HEK293 (cell line): ENCODE measurements at regions not wholly inside any gene's neighbourhood (a gene's known extent, or its start where the extent isn't known, plus 50 kb on each side); places are given as distances from the start of the nearest gene placed in this dataset.

Experiments
- CTCF ChIA-PET: fragments of 350-600 bp; formaldehyde crosslinking; extraction: SDS; loops from one replicate; lab custom pipeline; 2021; ENCODE audit warnings: antibody characterized with exemption; lab: Yijun Ruan, JAX
- POLR2A ChIA-PET: fragments of 300-600 bp; formaldehyde crosslinking; extraction: SDS; loops from one replicate; lab custom pipeline; 2020; ENCODE audit warnings: antibody characterized with exemption, inconsistent platforms; lab: Yijun Ruan, JAX
- H3K27ac ChIP-seq: fragments of 200-500 bp; sonication (Bioruptor generic); 2 replicates; pipeline ENCODE4 v1.5.1; 2014; ENCODE audit warnings: low read depth, low read length, control low read depth, inconsistent platforms; ENCODE audit errors: extremely low read depth
- H3K36me3 ChIP-seq, 2 experiments: fragments of 200-500 bp in 1 of 2; sonication (Bioruptor generic) in 1 of 2; 1 replicate in 1 of 2; 2 replicates in 1 of 2; pipeline ENCODE4 v1.5.1; 2014 to 2017; ENCODE audit warnings: inconsistent platforms in 2 of 2, low read length in 2 of 2; ENCODE audit not compliant: control insufficient read depth in 2 of 2, insufficient read depth in 1 of 2
- H3K4me1 ChIP-seq: fragments of 200-500 bp; sonication (Bioruptor generic); 2 replicates; pipeline ENCODE4 v1.5.1; 2014; ENCODE audit warnings: mild to moderate bottlenecking, low read length, inconsistent platforms; ENCODE audit not compliant: control insufficient read depth, insufficient read depth
- H3K4me3 ChIP-seq: 2 replicates; pipeline ENCODE4 v1.5.1; 2011; ENCODE audit warnings: low read depth, mild to moderate bottlenecking, control low read depth, low read length, moderate library complexity
- H3K9me3 ChIP-seq: fragments of 200-500 bp; sonication (Bioruptor generic); 2 replicates; pipeline ENCODE4 v1.5.1; 2014; ENCODE audit warnings: low read depth, low read length, inconsistent platforms; ENCODE audit not compliant: control insufficient read depth, insufficient read depth
- FEZF1 ChIP-seq: fragments of 450-650 bp; formaldehyde crosslinking; IDR thresholded peaks from 2 replicates; pipeline ENCODE4 v1.5.1; 2016; ENCODE audit warnings: missing biosample characterization, missing genetic modification characterization
- GFI1B ChIP-seq: fragments of 450-650 bp; formaldehyde crosslinking; IDR thresholded peaks from 2 replicates; pipeline ENCODE4 v1.5.1; 2016; ENCODE audit warnings: missing biosample characterization, missing genetic modification characterization
- ZNF169 ChIP-seq: fragments of 450-650 bp; formaldehyde crosslinking; IDR thresholded peaks from 2 replicates; pipeline ENCODE4 v1.5.1; 2016; ENCODE audit warnings: missing biosample characterization, missing genetic modification characterization
- ZNF202 ChIP-seq: fragments of 450-650 bp; formaldehyde crosslinking; IDR thresholded peaks from 2 replicates; pipeline ENCODE4 v1.5.1; 2016; ENCODE audit warnings: missing biosample characterization, missing genetic modification characterization, borderline replicate concordance
- ZNF223 ChIP-seq: fragments of 450-650 bp; formaldehyde crosslinking; IDR thresholded peaks from 2 replicates; pipeline ENCODE4 v1.5.1; 2016; ENCODE audit warnings: missing biosample characterization, missing genetic modification characterization
- ZNF23 ChIP-seq: fragments of 450-650 bp; formaldehyde crosslinking; IDR thresholded peaks from 2 replicates; pipeline ENCODE4 v1.5.1; 2016; ENCODE audit warnings: missing biosample characterization, missing genetic modification characterization, borderline replicate concordance
- ZNF239 ChIP-seq: fragments of 450-650 bp; formaldehyde crosslinking; IDR thresholded peaks from 2 replicates; pipeline ENCODE4 v1.5.1; 2016; ENCODE audit warnings: missing biosample characterization, missing genetic modification characterization
- ZNF335 ChIP-seq: fragments of 450-650 bp; formaldehyde crosslinking; conservative IDR thresholded peaks from 2 replicates; pipeline ENCODE4 v1.5.1; 2016; ENCODE audit warnings: missing biosample characterization, missing genetic modification characterization
- ZNF354C ChIP-seq: fragments of 450-650 bp; formaldehyde crosslinking; IDR thresholded peaks from 2 replicates; pipeline ENCODE4 v1.5.1; 2016; ENCODE audit warnings: missing biosample characterization, missing genetic modification characterization, low read depth, borderline replicate concordance
- ZNF37A ChIP-seq: fragments of 450-650 bp; IDR thresholded peaks from 2 replicates; pipeline ENCODE4 v1.5.1; 2018; ENCODE audit warnings: missing biosample characterization, missing genetic modification characterization
- ZNF571 ChIP-seq: fragments of 450-650 bp; formaldehyde crosslinking; IDR thresholded peaks from 2 replicates; pipeline ENCODE4 v1.5.0; 2017; ENCODE audit warnings: missing biosample characterization, missing genetic modification characterization
- ZNF621 ChIP-seq: fragments of 450-650 bp; formaldehyde crosslinking; IDR thresholded peaks from 2 replicates; pipeline ENCODE4 v1.5.1; 2017; ENCODE audit warnings: missing biosample characterization, missing genetic modification characterization
- ZNF677 ChIP-seq: fragments of 450-650 bp; IDR thresholded peaks from 2 replicates; pipeline ENCODE4 v1.5.0; 2018; ENCODE audit warnings: missing biosample characterization, mild to moderate bottlenecking, missing genetic modification characterization, moderate library complexity
- ZNF776 ChIP-seq: fragments of 450-650 bp; formaldehyde crosslinking; IDR thresholded peaks from 2 replicates; pipeline ENCODE4 v1.5.0; 2017; ENCODE audit warnings: missing biosample characterization, missing genetic modification characterization, borderline replicate concordance
- ZNF777 ChIP-seq: fragments of 450-650 bp; formaldehyde crosslinking; IDR thresholded peaks from 2 replicates; pipeline ENCODE4 v1.5.1; 2017; ENCODE audit warnings: missing biosample characterization, missing genetic modification characterization, borderline replicate concordance
- ZSCAN30 ChIP-seq: fragments of 450-650 bp; IDR thresholded peaks from 2 replicates; pipeline ENCODE4 v1.5.1; 2018; ENCODE audit warnings: missing biosample characterization, mild to moderate bottlenecking, missing genetic modification characterization, moderate library complexity
- TF ChIP-seq, protein P1 (sequence below): fragments of 450-650 bp; formaldehyde crosslinking; IDR thresholded peaks from 2 replicates; pipeline ENCODE4 v1.5.1; 2017; ENCODE audit warnings: missing biosample characterization, missing genetic modification characterization
- TF ChIP-seq, protein P2 (sequence below): fragments of 450-650 bp; formaldehyde crosslinking; IDR thresholded peaks from 2 replicates; pipeline ENCODE4; 2016; ENCODE audit warnings: missing biosample characterization, missing genetic modification characterization
- TF ChIP-seq, protein P3 (sequence below): fragments of 450-650 bp; formaldehyde crosslinking; IDR thresholded peaks from 2 replicates; pipeline ENCODE4 v1.5.1; 2016; ENCODE audit warnings: missing biosample characterization, missing genetic modification characterization, borderline replicate concordance
- TF ChIP-seq, protein P4 (sequence below): fragments of 450-650 bp; formaldehyde crosslinking; IDR thresholded peaks from 2 replicates; pipeline ENCODE4 v1.5.1; 2016; ENCODE audit warnings: missing biosample characterization, missing genetic modification characterization
- TF ChIP-seq, protein P5 (sequence below): fragments of 450-650 bp; formaldehyde crosslinking; IDR thresholded peaks from 2 replicates; pipeline ENCODE4 v1.5.1; 2016; ENCODE audit warnings: missing biosample characterization, missing genetic modification characterization

DNA sequence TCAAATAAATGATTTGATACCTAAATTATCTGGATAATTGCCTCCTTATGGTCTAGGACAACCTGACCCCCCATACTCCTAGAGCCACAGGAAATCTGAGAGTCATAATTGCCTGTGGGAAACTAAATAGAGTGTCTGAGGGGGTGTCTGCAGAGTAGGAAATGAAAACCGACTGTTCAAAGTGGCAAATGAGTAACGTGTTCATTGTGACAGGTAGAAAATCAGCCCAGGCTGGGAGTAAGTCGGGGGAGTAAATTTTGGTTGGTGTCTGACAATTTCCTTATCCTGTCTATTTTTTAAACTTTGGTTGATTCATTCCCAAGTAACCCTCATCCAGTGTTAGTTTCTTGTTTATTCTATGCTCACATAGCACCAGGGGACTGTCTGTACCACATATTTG lies 51.6 kb upstream of the HOXC13 start:
- CTCF ChIA-PET, result interaction anchor here (0.7 to 1.5 kb wide), 2 partner anchors 17 to 90 kb away, joined by 3 read pairs; no protein-coding TSS in a partner anchor
- H3K9me3 ChIP-seq, result no peaks in the 10 kb centered on the region
- POLR2A ChIA-PET, result no interaction called here
- TF ChIP-seq, protein P1, sequence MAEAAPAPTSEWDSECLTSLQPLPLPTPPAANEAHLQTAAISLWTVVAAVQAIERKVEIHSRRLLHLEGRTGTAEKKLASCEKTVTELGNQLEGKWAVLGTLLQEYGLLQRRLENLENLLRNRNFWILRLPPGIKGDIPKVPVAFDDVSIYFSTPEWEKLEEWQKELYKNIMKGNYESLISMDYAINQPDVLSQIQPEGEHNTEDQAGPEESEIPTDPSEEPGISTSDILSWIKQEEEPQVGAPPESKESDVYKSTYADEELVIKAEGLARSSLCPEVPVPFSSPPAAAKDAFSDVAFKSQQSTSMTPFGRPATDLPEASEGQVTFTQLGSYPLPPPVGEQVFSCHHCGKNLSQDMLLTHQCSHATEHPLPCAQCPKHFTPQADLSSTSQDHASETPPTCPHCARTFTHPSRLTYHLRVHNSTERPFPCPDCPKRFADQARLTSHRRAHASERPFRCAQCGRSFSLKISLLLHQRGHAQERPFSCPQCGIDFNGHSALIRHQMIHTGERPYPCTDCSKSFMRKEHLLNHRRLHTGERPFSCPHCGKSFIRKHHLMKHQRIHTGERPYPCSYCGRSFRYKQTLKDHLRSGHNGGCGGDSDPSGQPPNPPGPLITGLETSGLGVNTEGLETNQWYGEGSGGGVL (tag by site-specific recombination), result no peak
- no peak for TF ChIP-seq ZNF169 (tag by site-specific recombination)
- no peak for TF ChIP-seq ZNF677 (tag by site-specific recombination)
- TF ChIP-seq, protein P2, sequence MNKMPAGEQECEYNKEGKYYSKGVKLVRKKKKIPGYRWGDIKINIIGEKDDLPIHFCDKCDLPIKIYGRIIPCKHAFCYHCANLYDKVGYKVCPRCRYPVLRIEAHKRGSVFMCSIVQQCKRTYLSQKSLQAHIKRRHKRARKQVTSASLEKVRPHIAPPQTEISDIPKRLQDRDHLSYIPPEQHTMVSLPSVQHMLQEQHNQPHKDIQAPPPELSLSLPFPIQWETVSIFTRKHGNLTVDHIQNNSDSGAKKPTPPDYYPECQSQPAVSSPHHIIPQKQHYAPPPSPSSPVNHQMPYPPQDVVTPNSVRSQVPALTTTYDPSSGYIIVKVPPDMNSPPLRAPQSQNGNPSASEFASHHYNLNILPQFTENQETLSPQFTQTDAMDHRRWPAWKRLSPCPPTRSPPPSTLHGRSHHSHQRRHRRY (tag by site-specific recombination), result no peak
- TF ChIP-seq ZNF335 (tag by site-specific recombination), result no peak
- TF ChIP-seq FEZF1, result no peak
- no peak for TF ChIP-seq ZNF777
- no peak for TF ChIP-seq ZNF37A
- TF ChIP-seq ZNF223, result no peak
- no peak for TF ChIP-seq ZNF202
- TF ChIP-seq, protein P3, sequence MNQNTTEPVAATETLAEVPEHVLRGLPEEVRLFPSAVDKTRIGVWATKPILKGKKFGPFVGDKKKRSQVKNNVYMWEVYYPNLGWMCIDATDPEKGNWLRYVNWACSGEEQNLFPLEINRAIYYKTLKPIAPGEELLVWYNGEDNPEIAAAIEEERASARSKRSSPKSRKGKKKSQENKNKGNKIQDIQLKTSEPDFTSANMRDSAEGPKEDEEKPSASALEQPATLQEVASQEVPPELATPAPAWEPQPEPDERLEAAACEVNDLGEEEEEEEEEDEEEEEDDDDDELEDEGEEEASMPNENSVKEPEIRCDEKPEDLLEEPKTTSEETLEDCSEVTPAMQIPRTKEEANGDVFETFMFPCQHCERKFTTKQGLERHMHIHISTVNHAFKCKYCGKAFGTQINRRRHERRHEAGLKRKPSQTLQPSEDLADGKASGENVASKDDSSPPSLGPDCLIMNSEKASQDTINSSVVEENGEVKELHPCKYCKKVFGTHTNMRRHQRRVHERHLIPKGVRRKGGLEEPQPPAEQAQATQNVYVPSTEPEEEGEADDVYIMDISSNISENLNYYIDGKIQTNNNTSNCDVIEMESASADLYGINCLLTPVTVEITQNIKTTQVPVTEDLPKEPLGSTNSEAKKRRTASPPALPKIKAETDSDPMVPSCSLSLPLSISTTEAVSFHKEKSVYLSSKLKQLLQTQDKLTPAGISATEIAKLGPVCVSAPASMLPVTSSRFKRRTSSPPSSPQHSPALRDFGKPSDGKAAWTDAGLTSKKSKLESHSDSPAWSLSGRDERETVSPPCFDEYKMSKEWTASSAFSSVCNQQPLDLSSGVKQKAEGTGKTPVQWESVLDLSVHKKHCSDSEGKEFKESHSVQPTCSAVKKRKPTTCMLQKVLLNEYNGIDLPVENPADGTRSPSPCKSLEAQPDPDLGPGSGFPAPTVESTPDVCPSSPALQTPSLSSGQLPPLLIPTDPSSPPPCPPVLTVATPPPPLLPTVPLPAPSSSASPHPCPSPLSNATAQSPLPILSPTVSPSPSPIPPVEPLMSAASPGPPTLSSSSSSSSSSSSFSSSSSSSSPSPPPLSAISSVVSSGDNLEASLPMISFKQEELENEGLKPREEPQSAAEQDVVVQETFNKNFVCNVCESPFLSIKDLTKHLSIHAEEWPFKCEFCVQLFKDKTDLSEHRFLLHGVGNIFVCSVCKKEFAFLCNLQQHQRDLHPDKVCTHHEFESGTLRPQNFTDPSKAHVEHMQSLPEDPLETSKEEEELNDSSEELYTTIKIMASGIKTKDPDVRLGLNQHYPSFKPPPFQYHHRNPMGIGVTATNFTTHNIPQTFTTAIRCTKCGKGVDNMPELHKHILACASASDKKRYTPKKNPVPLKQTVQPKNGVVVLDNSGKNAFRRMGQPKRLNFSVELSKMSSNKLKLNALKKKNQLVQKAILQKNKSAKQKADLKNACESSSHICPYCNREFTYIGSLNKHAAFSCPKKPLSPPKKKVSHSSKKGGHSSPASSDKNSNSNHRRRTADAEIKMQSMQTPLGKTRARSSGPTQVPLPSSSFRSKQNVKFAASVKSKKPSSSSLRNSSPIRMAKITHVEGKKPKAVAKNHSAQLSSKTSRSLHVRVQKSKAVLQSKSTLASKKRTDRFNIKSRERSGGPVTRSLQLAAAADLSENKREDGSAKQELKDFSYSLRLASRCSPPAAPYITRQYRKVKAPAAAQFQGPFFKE (tag by site-specific recombination), result no peak
- TF ChIP-seq ZNF239 (tag by site-specific recombination), result no peak
- TF ChIP-seq, protein P4, sequence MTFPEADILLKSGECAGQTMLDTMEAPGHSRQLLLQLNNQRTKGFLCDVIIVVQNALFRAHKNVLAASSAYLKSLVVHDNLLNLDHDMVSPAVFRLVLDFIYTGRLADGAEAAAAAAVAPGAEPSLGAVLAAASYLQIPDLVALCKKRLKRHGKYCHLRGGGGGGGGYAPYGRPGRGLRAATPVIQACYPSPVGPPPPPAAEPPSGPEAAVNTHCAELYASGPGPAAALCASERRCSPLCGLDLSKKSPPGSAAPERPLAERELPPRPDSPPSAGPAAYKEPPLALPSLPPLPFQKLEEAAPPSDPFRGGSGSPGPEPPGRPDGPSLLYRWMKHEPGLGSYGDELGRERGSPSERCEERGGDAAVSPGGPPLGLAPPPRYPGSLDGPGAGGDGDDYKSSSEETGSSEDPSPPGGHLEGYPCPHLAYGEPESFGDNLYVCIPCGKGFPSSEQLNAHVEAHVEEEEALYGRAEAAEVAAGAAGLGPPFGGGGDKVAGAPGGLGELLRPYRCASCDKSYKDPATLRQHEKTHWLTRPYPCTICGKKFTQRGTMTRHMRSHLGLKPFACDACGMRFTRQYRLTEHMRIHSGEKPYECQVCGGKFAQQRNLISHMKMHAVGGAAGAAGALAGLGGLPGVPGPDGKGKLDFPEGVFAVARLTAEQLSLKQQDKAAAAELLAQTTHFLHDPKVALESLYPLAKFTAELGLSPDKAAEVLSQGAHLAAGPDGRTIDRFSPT, result no peak
- TF ChIP-seq, all 188 proteins: peak for 0
- Histone ChIP-seq H3K27ac (no peak overlapping the region), H3K4me1 (no peaks in the 10 kb centered on the region), H3K36me3 (no peaks in the 10 kb centered on the region), H3K4me3 (no peak overlapping the region)

DNA sequence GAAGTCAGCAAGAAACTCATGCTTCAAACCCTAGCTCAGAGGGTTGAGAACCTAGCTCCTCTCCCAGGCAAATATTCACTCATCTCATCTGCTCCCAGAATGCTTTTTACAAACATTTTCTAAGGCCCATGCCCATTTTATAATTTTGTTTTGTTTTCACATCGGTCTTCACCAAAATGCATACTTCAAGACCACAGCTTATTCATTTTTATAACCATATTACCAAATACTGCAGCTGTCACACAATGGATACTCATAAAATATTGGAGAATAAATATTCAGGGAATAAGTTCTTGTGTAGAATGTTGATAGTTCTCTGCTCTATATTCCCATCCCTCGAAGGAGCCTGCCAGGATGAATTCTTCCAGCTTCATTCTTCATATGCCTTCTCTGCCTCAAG lies 50.8 kb upstream of the HOXC13 start:
- no peaks in the 10 kb centered on the region for H3K9me3 ChIP-seq
- no peaks in the 10 kb centered on the region for H3K4me1 ChIP-seq
- no peaks in the 10 kb centered on the region for H3K36me3 ChIP-seq
- no peak overlapping the region for H3K4me3 ChIP-seq
- ChIA-PET CTCF (interaction anchor here (0.6 to 0.7 kb wide), 4 partner anchors 76 to 411 kb away, joined by 3 to 4 read pairs (median 3); no protein-coding TSS in a partner anchor), POLR2A (interaction anchor here (0.7 kb wide), 1 partner anchor 619 kb away, joined by 3 read pairs; no protein-coding TSS in a partner anchor)
- H3K27ac ChIP-seq, result no peak overlapping the region
- TF ChIP-seq ZNF621 (tag by site-specific recombination), result no peak
- no peak for TF ChIP-seq ZSCAN30
- no peak for TF ChIP-seq ZNF335 (tag by site-specific recombination)
- no peak for TF ChIP-seq ZNF23 (tag by site-specific recombination)
- TF ChIP-seq, protein P5, sequence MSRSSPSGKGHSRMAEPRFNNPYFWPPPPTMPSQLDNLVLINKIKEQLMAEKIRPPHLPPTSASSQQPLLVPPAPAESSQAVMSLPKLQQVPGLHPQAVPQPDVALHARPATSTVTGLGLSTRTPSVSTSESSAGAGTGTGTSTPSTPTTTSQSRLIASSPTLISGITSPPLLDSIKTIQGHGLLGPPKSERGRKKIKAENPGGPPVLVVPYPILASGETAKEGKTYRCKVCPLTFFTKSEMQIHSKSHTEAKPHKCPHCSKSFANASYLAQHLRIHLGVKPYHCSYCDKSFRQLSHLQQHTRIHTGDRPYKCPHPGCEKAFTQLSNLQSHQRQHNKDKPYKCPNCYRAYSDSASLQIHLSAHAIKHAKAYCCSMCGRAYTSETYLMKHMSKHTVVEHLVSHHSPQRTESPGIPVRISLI (tag by site-specific recombination), result no peak
- no peak for TF ChIP-seq ZNF776 (tag by site-specific recombination)
- no peak for TF ChIP-seq ZNF354C (tag by site-specific recombination)
- TF ChIP-seq, protein P4, result no peak
- TF ChIP-seq ZNF571 (tag by site-specific recombination), result no peak
- no peak for TF ChIP-seq GFI1B (tag by site-specific recombination)
